Neuron (in vitro differentiated cells): ENCODE measurements at regions not wholly inside any gene's neighbourhood (a gene's known extent, or its start where the extent isn't known, plus 50 kb on each side); places are given as distances from the start of the nearest gene placed in this dataset.
"Not testable (repeated sequence)": the region's sequence is repeated elsewhere in the genome, so short reads cannot be mapped to it uniquely, and the experiment has no call there.

ENCODE experiments used
- H2AFZ ChIP-seq: one replicate; pipeline ENCODE4 v1.6.1; 2013; ENCODE audit warnings: low read depth, mild to moderate bottlenecking, inconsistent platforms, low read length, moderate library complexity
- H3K27me3 ChIP-seq: one replicate; pipeline ENCODE4 v1.6.1; 2013; ENCODE audit warnings: low read length; ENCODE audit not compliant: insufficient read depth
- H3K36me3 ChIP-seq: one replicate; pipeline ENCODE4 v1.6.1; 2013; ENCODE audit warnings: low read length; ENCODE audit not compliant: insufficient read depth
- H3K4me1 ChIP-seq: one replicate; pipeline ENCODE4 v1.6.1; 2013; ENCODE audit warnings: low read length; ENCODE audit not compliant: insufficient read depth
- H3K4me3 ChIP-seq: 2 replicates; pipeline ENCODE4 v1.5.1; 2013; ENCODE audit warnings: mild to moderate bottlenecking, low read length, moderate library complexity
- H3K9me3 ChIP-seq: one replicate; pipeline ENCODE4 v1.6.1; 2013; ENCODE audit warnings: low read length

- Histone ChIP-seq H2AFZ (no peak overlapping the region), H3K27me3 (no peaks in the 10 kb centered on the region), H3K4me1 (peaks cover 3% of the 10 kb centered on the region), H3K9me3 (no peaks in the 10 kb centered on the region), H3K36me3 (no peaks in the 10 kb centered on the region), H3K4me3 (no peak overlapping the region)
Measured at GRCh38 chr1:182304218-182304617, 87.4 kb downstream of the GLUL start.

GRCh38 chr1:182303778-182304177 is 87.8 kb downstream of the GLUL start:
- Histone ChIP-seq H3K4me1 (peaks cover 3% of the 10 kb centered on the region), H3K36me3 (no peaks in the 10 kb centered on the region), H2AFZ (no peak overlapping the region), H3K9me3 (no peaks in the 10 kb centered on the region), H3K4me3 (no peak overlapping the region), H3K27me3 (no peaks in the 10 kb centered on the region)

GRCh38 chr1:182301467-182302198 is 90.0 kb downstream of the GLUL start:
- H3K4me3 ChIP-seq: no peak overlapping the region
- H3K36me3 ChIP-seq: no peaks in the 10 kb centered on the region
- peaks cover 3% of the 10 kb centered on the region for H3K4me1 ChIP-seq
- H2AFZ ChIP-seq: no peak overlapping the region
- no peaks in the 10 kb centered on the region for H3K27me3 ChIP-seq
- no peaks in the 10 kb centered on the region for H3K9me3 ChIP-seq

- Histone ChIP-seq H3K9me3 (no peaks in the 10 kb centered on the region), H3K36me3 (no peaks in the 10 kb centered on the region), H3K4me1 (peaks cover 3% of the 10 kb centered on the region)
Measured at GRCh38 chr1:182301026-182301436, 90.6 kb downstream of the GLUL start.

GRCh38 chr1:182299728-182300616 is 91.6 kb downstream of the GLUL start:
- Histone ChIP-seq H3K4me3 (no peak overlapping the region), H3K4me1 (peaks cover 3% of the 10 kb centered on the region), H3K27me3 (no peaks in the 10 kb centered on the region), H3K36me3 (no peaks in the 10 kb centered on the region), H3K9me3 (no peaks in the 10 kb centered on the region), H2AFZ (no peak overlapping the region)

More at GRCh38 chr1:182301026-182301436, 90.6 kb downstream of the GLUL start:
- H3K4me3 ChIP-seq: no peak overlapping the region
- no peak overlapping the region for H2AFZ ChIP-seq
- H3K27me3 ChIP-seq: no peaks in the 10 kb centered on the region

GRCh38 chr1:182299054-182299727 is 92.4 kb downstream of the GLUL start:
- H3K4me1 ChIP-seq, H3K36me3 ChIP-seq, H3K27me3 ChIP-seq, H2AFZ ChIP-seq, H3K9me3 ChIP-seq, H3K4me3 ChIP-seq: not testable (repeated sequence)

- no peaks in the 10 kb centered on the region for H3K9me3 ChIP-seq
- H2AFZ ChIP-seq: no peak overlapping the region
- no peaks in the 10 kb centered on the region for H3K27me3 ChIP-seq
- no peak overlapping the region for H3K4me3 ChIP-seq
- H3K4me1 ChIP-seq: peaks cover 3% of the 10 kb centered on the region
- H3K36me3 ChIP-seq: no peaks in the 10 kb centered on the region
Measured at GRCh38 chr1:182297335-182297734, 94.3 kb downstream of the GLUL start.

- Histone ChIP-seq H3K36me3 (no peaks in the 10 kb centered on the region), H3K4me1 (peaks cover 3% of the 10 kb centered on the region), H3K27me3 (no peaks in the 10 kb centered on the region), H2AFZ (no peak overlapping the region), H3K4me3 (no peak overlapping the region), H3K9me3 (no peaks in the 10 kb centered on the region)
Measured at GRCh38 chr1:182295697-182296096, 95.9 kb downstream of the GLUL start.

- Histone ChIP-seq H3K36me3 (no peaks in the 10 kb centered on the region), H3K9me3 (no peaks in the 10 kb centered on the region), H3K4me1 (no peaks in the 10 kb centered on the region), H2AFZ (no peak overlapping the region), H3K4me3 (no peak overlapping the region), H3K27me3 (no peaks in the 10 kb centered on the region)
Measured at GRCh38 chr1:182293119-182293589, 98.4 kb downstream of the GLUL start.

GRCh38 chr1:182292193-182292741 is 99.3 kb downstream of the GLUL start:
- Histone ChIP-seq H3K4me1 (no peaks in the 10 kb centered on the region), H3K36me3 (no peaks in the 10 kb centered on the region), H2AFZ (no peak overlapping the region), H3K4me3 (no peak overlapping the region), H3K9me3 (no peaks in the 10 kb centered on the region), H3K27me3 (no peaks in the 10 kb centered on the region)

- H3K4me1 ChIP-seq: no peaks in the 10 kb centered on the region
- H3K27me3 ChIP-seq: no peaks in the 10 kb centered on the region
- no peaks in the 10 kb centered on the region for H3K36me3 ChIP-seq
- H3K9me3 ChIP-seq: no peaks in the 10 kb centered on the region
- H3K4me3 ChIP-seq: no peak overlapping the region
- no peak overlapping the region for H2AFZ ChIP-seq
Measured at GRCh38 chr1:182291584-182292192, 99.9 kb downstream of the GLUL start.

- no peak overlapping the region for H3K4me3 ChIP-seq
- no peak overlapping the region for H2AFZ ChIP-seq
- no peaks in the 10 kb centered on the region for H3K27me3 ChIP-seq
Measured at GRCh38 chr1:182288749-182289604, 102.6 kb downstream of the GLUL start.

More at GRCh38 chr1:182288749-182289604, 102.6 kb downstream of the GLUL start:
- Histone ChIP-seq H3K4me1 (no peaks in the 10 kb centered on the region), H3K36me3 (no peaks in the 10 kb centered on the region), H3K9me3 (no peaks in the 10 kb centered on the region)
